IMR-90 (cell line): ENCODE measurements at regions not wholly inside any gene's neighbourhood (a gene's known extent, or its start where the extent isn't known, plus 50 kb on each side); places are given as distances from the start of the nearest gene placed in this dataset.

Experiments used
- ATAC-seq: fragments of 200-7000 bp; cut with Tn5 transposase; 2 replicates; pipeline ENCODE4 v1.9.1; 2020; ENCODE audit warnings: low read depth, mild to moderate bottlenecking, moderate library complexity
- BruUV-seq: library from RNA; stranded (reverse); fragments of 400-500 nt; replicated peaks from 2 replicates; lab custom pipeline; 2021; lab: Mats Ljungman, UMichigan
- CTCF ChIA-PET: fragments of 300-600 bp; formaldehyde crosslinking; extraction: SDS; loops from one replicate; lab custom pipeline; 2021; ENCODE audit warnings: antibody characterized with exemption; lab: Yijun Ruan, JAX
- POLR2A ChIA-PET: fragments of 300-600 bp; sonication (Branson Sonifier 250); formaldehyde crosslinking; loops from one replicate; lab custom pipeline; 2022; ENCODE audit warnings: antibody characterized with exemption; ENCODE audit not compliant: unreplicated experiment; lab: Charles Lee
- DNase-seq: peaks from one replicate; pipeline ENCODE4 v3.0.0; 2013
- H2AFZ ChIP-seq: replicated peaks from 2 replicates; pipeline ENCODE3; 2013; ENCODE audit warnings: low read length, mild to moderate bottlenecking; ENCODE audit not compliant: poor library complexity
- H2AK5ac ChIP-seq: 2 replicates; pipeline ENCODE4 v1.6.1; 2013; ENCODE audit warnings: low read depth, low read length, inconsistent platforms
- H2AK9ac ChIP-seq: replicated peaks from 2 replicates; pipeline ENCODE3; 2013; ENCODE audit warnings: mild to moderate bottlenecking, low read depth, low read length, moderate library complexity; ENCODE audit not compliant: poor library complexity
- H2BK120ac ChIP-seq: 2 replicates; pipeline ENCODE4 v1.6.1; 2013; ENCODE audit warnings: low read depth, low read length, inconsistent platforms
- H2BK15ac ChIP-seq: 3 replicates; pipeline ENCODE4 v1.6.1; 2013; ENCODE audit warnings: low read depth, low read length, inconsistent platforms
- H2BK20ac ChIP-seq: 2 replicates; pipeline ENCODE4 v1.6.1; 2013; ENCODE audit warnings: low read depth, mild to moderate bottlenecking, inconsistent platforms, low read length, moderate library complexity
- H2BK5ac ChIP-seq: 2 replicates; pipeline ENCODE4 v1.6.1; 2013; ENCODE audit warnings: mild to moderate bottlenecking, low read depth, low read length, inconsistent platforms; ENCODE audit not compliant: poor library complexity, severe bottlenecking
- H3K14ac ChIP-seq: replicated peaks from 2 replicates; pipeline ENCODE4 v1.6.1; 2013; ENCODE audit warnings: low read depth, low read length, inconsistent platforms
- H3K18ac ChIP-seq: 2 replicates; pipeline ENCODE4 v1.6.1; 2013; ENCODE audit warnings: low read depth, low read length, control low read depth
- H3K23ac ChIP-seq: 2 replicates; pipeline ENCODE4 v1.6.1; 2013; ENCODE audit warnings: low read depth, low read length, inconsistent platforms
- H3K27ac ChIP-seq: 2 replicates; pipeline ENCODE4 v1.5.1; 2013; ENCODE audit warnings: mild to moderate bottlenecking, control low read depth, low read length; ENCODE audit not compliant: insufficient read depth
- H3K27me3 ChIP-seq: 2 replicates; pipeline ENCODE4 v1.6.1; 2013; ENCODE audit warnings: low read length; ENCODE audit not compliant: control insufficient read depth, insufficient read depth
- H3K36me3 ChIP-seq: 2 replicates; pipeline ENCODE4 v1.6.1; 2013; ENCODE audit warnings: low read length, mixed read lengths; ENCODE audit not compliant: control insufficient read depth, insufficient read depth
- H3K4ac ChIP-seq: 2 replicates; pipeline ENCODE4 v1.6.1; 2013; ENCODE audit warnings: low read depth, low read length, inconsistent platforms
- H3K4me1 ChIP-seq: 2 replicates; pipeline ENCODE4 v1.6.1; 2013; ENCODE audit warnings: low read length, mixed read lengths; ENCODE audit not compliant: control insufficient read depth, insufficient read depth
- H3K4me2 ChIP-seq: 2 replicates; pipeline ENCODE4 v1.6.1; 2013; ENCODE audit warnings: low read depth, mild to moderate bottlenecking, control low read depth, low read length, moderate library complexity
- H3K4me3 ChIP-seq: 2 replicates; pipeline ENCODE4 v1.5.1; 2013; ENCODE audit warnings: low read depth, mild to moderate bottlenecking, control low read depth, low read length, moderate library complexity; ENCODE audit not compliant: insufficient read depth
- H3K56ac ChIP-seq: 2 replicates; pipeline ENCODE4 v1.6.1; 2013; ENCODE audit warnings: low read length, inconsistent platforms; ENCODE audit not compliant: insufficient read depth; ENCODE audit errors: extremely low read depth
- H3K79me1 ChIP-seq, 2 experiments: 2 replicates each; pipeline ENCODE4 v1.6.1; 2013; ENCODE audit warnings: low read length in 2 of 2, inconsistent platforms in 1 of 2, low read depth in 1 of 2
- H3K9ac ChIP-seq: 2 replicates; pipeline ENCODE4 v1.6.1; 2013; ENCODE audit warnings: low read depth, low read length, control low read depth
- H3K9me1 ChIP-seq: 2 replicates; pipeline ENCODE4 v1.6.1; 2013; ENCODE audit warnings: low read length, inconsistent platforms; ENCODE audit not compliant: insufficient read depth
- H3K9me3 ChIP-seq: 2 replicates; pipeline ENCODE4 v1.6.1; 2013; ENCODE audit warnings: low read length; ENCODE audit not compliant: control insufficient read depth, insufficient read depth
- H4K20me1 ChIP-seq: 2 replicates; pipeline ENCODE4 v1.6.1; 2013; ENCODE audit warnings: low read length, inconsistent platforms; ENCODE audit not compliant: insufficient read depth
- H4K5ac ChIP-seq: 2 replicates; pipeline ENCODE4 v1.6.1; 2013; ENCODE audit warnings: mild to moderate bottlenecking, low read depth, low read length, control low read depth
- H4K8ac ChIP-seq, 2 experiments: 2 replicates each; pipeline ENCODE4 v1.6.1; 2013; ENCODE audit warnings: low read depth in 2 of 2, low read length in 2 of 2, control low read depth in 1 of 2, inconsistent platforms in 1 of 2
- H4K91ac ChIP-seq: 2 replicates; pipeline ENCODE4 v1.6.1; 2013; ENCODE audit warnings: low read depth, low read length, inconsistent platforms; ENCODE audit not compliant: insufficient read depth
- MAFK ChIP-seq: IDR thresholded peaks from 2 replicates; pipeline ENCODE4 v1.6.1; 2012; ENCODE audit warnings: low read depth, low read length, improper control_type of control experiment
- RFX5 ChIP-seq: IDR thresholded peaks from 2 replicates; pipeline ENCODE4 v1.8.0; 2012; ENCODE audit warnings: low read depth, mild to moderate bottlenecking, low read length, moderate library complexity
- WGBS, 2 experiments: methylation state at CpG; one replicate each; pipeline versions ENCODE4 v1.1.5 to v1.1.7; 2013; ENCODE audit warnings: missing lambda C conversion rate in 2 of 2; ENCODE audit not compliant: insufficient read length in 1 of 2; ENCODE audit errors: extremely low coverage in 2 of 2; 5-methylcytosine and 5-hydroxymethylcytosine counted together
- dilution Hi-C: fragments of 300-500 bp; cut with HindIII; formaldehyde crosslinking; loops from one replicate; pipeline ENCODE4 v1.14.3; 2018; ENCODE audit warnings: low sequenced_read_pairs; ENCODE audit not compliant: unreplicated experiment
- in situ Hi-C: fragments of 300-500 bp; cut with MboI; formaldehyde crosslinking; loops from 3 replicates; pipeline ENCODE4 v1.14.3; 2019; ENCODE audit warnings: low sequenced_read_pairs, inconsistent platforms, mixed read lengths
- intact Hi-C: fragments of 100-400 bp; cut with micrococcal nuclease; formaldehyde crosslinking; loops from 2 replicates; pipeline ENCODE4 v1.10.0; 2022

DNA sequence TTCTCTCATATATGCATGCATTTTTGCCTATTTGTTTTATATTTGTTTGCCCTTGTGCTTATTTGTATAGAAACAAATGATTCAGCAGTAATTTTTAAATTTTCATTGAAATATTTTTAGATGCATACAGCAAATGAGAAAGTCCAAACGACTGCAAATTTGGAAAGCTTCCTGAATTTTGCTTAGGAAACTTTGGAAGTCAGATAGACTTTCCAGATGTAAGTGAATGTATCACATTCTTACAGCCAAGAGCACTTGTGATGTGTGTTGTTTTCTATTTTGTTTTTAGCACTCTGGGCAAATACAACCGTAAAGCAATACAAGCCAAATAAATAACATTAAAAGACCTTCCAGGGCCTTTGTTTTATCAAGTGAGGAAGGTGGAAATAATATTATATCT is 680.8 kb upstream of the CDH8 start:
- H3K4me3 ChIP-seq = no peak overlapping the region
- DNase-seq = no peak
- H3K27ac ChIP-seq = no peak overlapping the region
- no peaks in the 10 kb centered on the region for H4K20me1 ChIP-seq
- H2BK15ac ChIP-seq = no peak overlapping the region
- H3K14ac ChIP-seq = no peak overlapping the region
- no peak overlapping the region for H2BK120ac ChIP-seq
- no peak overlapping the region for H3K4me2 ChIP-seq
- H3K18ac ChIP-seq = no peak overlapping the region
- no peaks in the 10 kb centered on the region for H3K4me1 ChIP-seq
- H4K5ac ChIP-seq = no peak overlapping the region
- H2BK20ac ChIP-seq = no peak overlapping the region
- intact Hi-C loops = no loop called here
- no CpG with 5 or more reads among the region's 2 CpGs for WGBS, 2 experiments
- POLR2A ChIA-PET = no interaction called here
- H4K8ac ChIP-seq = no peak overlapping the region
- no peak overlapping the region for H3K56ac ChIP-seq
- H3K4ac ChIP-seq = no peak overlapping the region
- no peak overlapping the region for H3K9ac ChIP-seq
- H2BK5ac ChIP-seq = no peak overlapping the region
- no peak for TF ChIP-seq MAFK
- no peak for TF ChIP-seq RFX5
- no peaks in the 10 kb centered on the region for H3K9me1 ChIP-seq
- dilution Hi-C loops = no loop called here
- H3K36me3 ChIP-seq = no peaks in the 10 kb centered on the region
- CTCF ChIA-PET = no interaction called here
- no peak overlapping the region for H4K91ac ChIP-seq
- no peak overlapping the region for H3K23ac ChIP-seq
- no peaks in the 10 kb centered on the region for H3K27me3 ChIP-seq
- no peak overlapping the region for H2AK5ac ChIP-seq
- no TSS peak for BruUV-seq
- H3K79me1 ChIP-seq = no peaks in the 10 kb centered on the region
- no peak for ATAC-seq
- in situ Hi-C loops = no loop called here
- no peak overlapping the region for H2AFZ ChIP-seq
- 0 out of 2 replicates have a peak, but pooled peaks cover 2% of the 10 kb centered on the region for H3K9me3 ChIP-seq
- H2AK9ac ChIP-seq = no peak overlapping the region
